BLaER1 treated with 17β-estradiol and CSF1 and Interleukin-3, amounts not matched to agents 10 nM and 100 nM (cell line): ENCODE measurements at regions not wholly inside any gene's neighbourhood (a gene's known extent, or its start where the extent isn't known, plus 50 kb on each side); places are given as distances from the start of the nearest gene placed in this dataset.

ENCODE experiments used
- H3K27ac ChIP-seq, 11 experiments: shearing (Covaris generic); formaldehyde crosslinking; 2 replicates each; pipeline ENCODE4 v1.8.1; 2022
- H3K27me3 ChIP-seq, 11 experiments: shearing (Covaris generic); formaldehyde crosslinking; 2 replicates each; pipeline ENCODE4 v1.8.1; 2022
- H3K36me3 ChIP-seq, 11 experiments: shearing (Covaris generic); formaldehyde crosslinking; 2 replicates each; pipeline ENCODE4 v1.8.1; 2022
- H3K4me1 ChIP-seq, 10 experiments: shearing (Covaris generic); formaldehyde crosslinking; 2 replicates each; pipeline ENCODE4 v1.8.1; 2022
- H3K4me2 ChIP-seq, 11 experiments: shearing (Covaris generic); formaldehyde crosslinking; 2 replicates each; pipeline ENCODE4 v1.8.1; 2022
- H3K4me3 ChIP-seq, 10 experiments: shearing (Covaris generic); formaldehyde crosslinking; 2 replicates each; pipeline ENCODE4 v1.8.1; 2022
- H3K9ac ChIP-seq, 11 experiments: shearing (Covaris generic); formaldehyde crosslinking; 2 replicates each; pipeline ENCODE4 v1.8.1; 2022
- H3K9me3 ChIP-seq, 11 experiments: shearing (Covaris generic); formaldehyde crosslinking; replicated peaks in 1 of 11; 2 replicates each; pipeline ENCODE4 v1.8.1; 2022
- H4K20me1 ChIP-seq, 11 experiments: shearing (Covaris generic); formaldehyde crosslinking; 2 replicates each; pipeline ENCODE4 v1.8.1; 2022
- Cebpa-rat ChIP-seq, 11 experiments: shearing (Covaris generic); IDR thresholded peaks; 2 replicates each; pipeline ENCODE4 v1.8.1; 2022

DNA sequence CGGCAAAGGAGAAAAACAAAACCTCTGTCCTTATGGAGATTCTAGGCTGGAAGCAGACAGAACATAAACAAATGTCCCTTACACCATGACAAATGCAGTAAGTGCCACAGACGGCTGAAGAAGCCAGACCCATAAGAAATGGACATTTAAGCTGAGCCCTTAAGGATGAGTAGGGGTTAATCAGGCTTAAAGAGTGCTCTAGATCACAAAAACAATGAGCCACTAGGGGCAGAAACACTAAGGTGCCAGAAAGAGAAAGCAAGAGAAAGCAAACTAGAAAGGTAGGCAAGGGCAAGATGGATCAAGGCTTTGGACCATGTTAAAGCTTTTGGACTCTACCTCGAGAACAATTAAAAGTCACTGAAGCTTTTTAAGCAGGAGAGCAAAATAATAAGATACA is 326.9 kb upstream of the WWC1 start:
- Histone ChIP-seq H3K9ac (no peak overlapping the region), H3K4me3 (no peak overlapping the region), H3K9me3 (peaks cover 10 to 34% (median 24%) of the 10 kb centered on the region in 11 experiments; a peak in 21 of 22 replicates), H3K36me3 (peaks cover 0 to 93% (median 33%) of the 10 kb centered on the region in 11 experiments; a peak in 13 of 22 replicates), H3K27ac (no peak overlapping the region), H4K20me1 (no peaks in the 10 kb centered on the region), H3K4me1 (no peaks in the 10 kb centered on the region), H3K4me2 (no peak overlapping the region), H3K27me3 (no peaks in the 10 kb centered on the region)
- no peak for TF ChIP-seq Cebpa-rat (IDR thresholded peaks at IDR 0.05)

DNA sequence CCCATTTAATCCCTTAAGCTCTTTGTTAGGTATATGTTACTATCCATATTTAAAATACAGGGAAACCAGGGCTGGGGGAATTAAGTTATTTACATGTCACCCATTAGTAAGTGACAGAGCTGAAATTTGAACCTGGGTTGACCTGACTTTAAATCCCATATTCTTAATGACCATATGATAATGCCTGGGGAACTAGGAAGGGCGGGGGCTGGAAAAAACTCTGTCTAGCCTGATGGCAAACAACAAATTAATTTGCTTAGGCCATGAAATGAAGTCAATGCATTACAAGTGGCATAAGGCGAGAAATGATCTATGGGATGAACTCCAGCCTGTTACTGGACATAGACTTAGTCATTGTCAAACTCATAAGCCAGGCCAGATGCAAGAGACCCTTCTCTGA is 325.7 kb upstream of the WWC1 start:
- Histone ChIP-seq H3K27me3 (no peaks in the 10 kb centered on the region), H4K20me1 (no peaks in the 10 kb centered on the region), H3K9ac (no peak overlapping the region), H3K4me3 (no peak overlapping the region), H3K4me2 (no peak overlapping the region), H3K27ac (no peak overlapping the region), H3K9me3 (peaks cover 13 to 38% (median 23%) of the 10 kb centered on the region in 11 experiments; a peak in 20 of 22 replicates), H3K36me3 (peaks cover 0 to 90% (median 32%) of the 10 kb centered on the region in 11 experiments; a peak in 13 of 22 replicates), H3K4me1 (no peaks in the 10 kb centered on the region)
- no peak for TF ChIP-seq Cebpa-rat (IDR thresholded peaks at IDR 0.05)

DNA sequence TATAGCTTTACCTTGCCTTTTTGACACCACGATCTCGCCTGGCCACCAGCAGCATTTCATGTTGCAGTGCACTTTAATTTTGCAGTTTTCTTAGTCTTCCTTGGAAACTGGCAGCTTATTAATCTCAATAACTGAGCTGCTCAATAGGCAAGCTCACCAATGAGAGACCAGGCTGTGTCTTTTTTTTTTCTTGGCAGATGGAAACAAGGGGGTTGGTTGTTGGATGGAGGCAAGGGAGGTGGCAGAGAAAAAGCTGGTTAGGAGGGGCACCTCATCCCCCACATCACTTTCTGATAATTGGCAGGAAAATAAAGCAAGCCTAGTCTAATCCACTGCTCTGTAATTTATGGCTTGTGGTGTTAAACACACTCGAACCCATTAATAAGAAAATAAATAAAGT is 324.5 kb upstream of the WWC1 start:
- Histone ChIP-seq H3K27ac (no peak overlapping the region), H3K27me3 (no peaks in the 10 kb centered on the region), H3K9me3 (peaks cover 13 to 38% (median 23%) of the 10 kb centered on the region in 11 experiments; a peak in 20 of 22 replicates), H3K36me3 (peaks cover 0 to 87% (median 32%) of the 10 kb centered on the region in 11 experiments; a peak in 13 of 22 replicates), H3K4me1 (no peaks in the 10 kb centered on the region), H3K4me3 (no peak overlapping the region), H3K9ac (no peak overlapping the region), H3K4me2 (no peak overlapping the region), H4K20me1 (no peaks in the 10 kb centered on the region)
- no peak for TF ChIP-seq Cebpa-rat (IDR thresholded peaks at IDR 0.05)

DNA sequence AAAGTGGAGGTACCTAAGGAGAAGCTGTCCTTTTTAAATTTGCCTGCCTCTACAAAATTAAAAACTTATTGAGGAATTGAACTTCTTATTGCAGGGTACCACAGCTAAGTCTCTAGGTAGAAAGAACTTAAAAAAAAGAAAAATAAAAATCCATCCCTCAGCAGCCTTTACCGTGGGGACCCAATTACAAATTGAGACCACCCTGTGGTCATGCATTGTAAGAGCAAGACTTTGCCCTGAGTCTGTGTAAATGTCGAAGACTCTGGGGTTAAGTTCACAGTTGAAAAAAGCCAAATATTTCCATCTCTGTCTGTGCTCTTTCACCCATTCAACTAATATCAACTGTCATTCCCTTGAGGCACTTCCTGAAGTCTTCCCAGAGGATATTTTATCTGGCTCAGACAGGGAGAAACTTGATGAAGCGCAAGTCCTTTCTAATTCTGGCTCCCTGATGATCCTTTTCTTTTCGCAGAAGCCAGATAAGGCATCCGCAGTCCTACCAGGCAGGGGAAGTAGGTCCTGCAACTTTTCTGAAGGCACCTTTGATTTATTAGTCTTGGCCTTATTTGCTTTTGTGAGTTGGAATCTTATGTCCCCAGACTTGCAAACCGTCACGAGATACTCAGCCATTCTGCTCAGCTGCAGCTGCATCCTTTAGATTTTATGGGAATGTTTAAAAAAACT is 323.8 kb upstream of the WWC1 start:
- Histone ChIP-seq H3K4me3 (no peak overlapping the region), H3K4me1 (no peaks in the 10 kb centered on the region), H4K20me1 (no peaks in the 10 kb centered on the region), H3K36me3 (peaks cover 0 to 85% (median 32%) of the 10 kb centered on the region in 11 experiments; a peak in 13 of 22 replicates), H3K27me3 (no peaks in the 10 kb centered on the region), H3K27ac (no peak overlapping the region), H3K9ac (no peak overlapping the region), H3K9me3 (peaks cover 13 to 38% (median 23%) of the 10 kb centered on the region in 11 experiments; a peak in 20 of 22 replicates), H3K4me2 (no peak overlapping the region)
- TF ChIP-seq Cebpa-rat (IDR thresholded peaks at IDR 0.05) = no peak

DNA sequence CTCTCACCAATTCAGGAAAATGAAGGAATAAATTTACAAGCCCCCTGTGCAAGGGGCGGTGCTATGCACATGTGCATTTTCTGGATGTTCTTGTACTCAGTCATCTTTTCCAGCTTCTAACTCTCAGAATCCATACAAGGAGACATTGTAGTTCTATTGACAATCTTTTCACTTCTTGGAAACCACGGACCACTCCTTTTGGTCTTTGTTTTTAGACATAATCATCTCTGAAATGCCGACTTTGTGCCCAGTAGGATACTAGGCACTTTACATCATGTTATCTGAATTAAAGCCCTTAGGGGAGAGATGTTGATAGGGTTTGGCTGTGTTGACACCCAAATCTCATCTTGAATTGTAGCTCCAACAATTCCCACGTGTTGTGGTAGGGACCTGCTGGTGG is 322.6 kb upstream of the WWC1 start:
- Histone ChIP-seq H3K27me3 (no peaks in the 10 kb centered on the region), H3K4me3 (no peak overlapping the region), H3K27ac (no peak overlapping the region), H3K9ac (no peak overlapping the region), H3K9me3 (peaks cover 13 to 38% (median 23%) of the 10 kb centered on the region in 11 experiments; a peak in 20 of 22 replicates), H4K20me1 (no peaks in the 10 kb centered on the region), H3K4me1 (no peaks in the 10 kb centered on the region), H3K4me2 (no peak overlapping the region), H3K36me3 (peaks cover 0 to 75% (median 32%) of the 10 kb centered on the region in 11 experiments; a peak in 13 of 22 replicates)
- TF ChIP-seq Cebpa-rat (IDR thresholded peaks at IDR 0.05) = no peak

DNA sequence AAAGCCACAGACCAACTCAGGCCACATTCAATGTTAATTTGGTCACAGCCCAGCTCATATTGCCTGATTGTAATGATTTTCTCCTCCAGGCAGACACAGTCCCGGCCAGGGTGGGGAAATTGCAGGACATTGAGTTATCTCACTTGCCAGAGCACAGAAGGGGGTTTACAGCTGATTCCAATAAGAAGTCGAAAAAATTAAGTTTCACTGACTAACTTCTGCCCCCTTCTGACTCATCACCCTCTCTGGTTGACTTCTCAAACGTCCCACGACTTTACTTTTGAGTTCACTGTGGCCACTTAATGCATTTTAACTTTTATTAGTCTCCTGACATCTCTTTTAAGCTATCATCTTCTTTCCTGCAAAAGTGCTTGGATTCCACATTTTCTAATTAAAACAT is 321.4 kb upstream of the WWC1 start:
- H3K27me3 ChIP-seq = no peaks in the 10 kb centered on the region
- peaks cover 0 to 63% (median 26%) of the 10 kb centered on the region in 11 experiments; a peak in 13 of 22 replicates for H3K36me3 ChIP-seq
- H3K27ac ChIP-seq = no peak overlapping the region
- no peak overlapping the region for H3K4me3 ChIP-seq
- TF ChIP-seq Cebpa-rat (IDR thresholded peaks at IDR 0.05) = no peak
- H3K4me2 ChIP-seq = no peak overlapping the region
- H3K9me3 ChIP-seq = peaks cover 13 to 38% (median 23%) of the 10 kb centered on the region in 11 experiments; a peak in 20 of 22 replicates
- no peaks in the 10 kb centered on the region for H4K20me1 ChIP-seq
- no peak overlapping the region for H3K9ac ChIP-seq
- H3K4me1 ChIP-seq = peaks cover 0 to 6% (median 0%) of the 10 kb centered on the region in 10 experiments; a peak in 1 of 20 replicates

DNA sequence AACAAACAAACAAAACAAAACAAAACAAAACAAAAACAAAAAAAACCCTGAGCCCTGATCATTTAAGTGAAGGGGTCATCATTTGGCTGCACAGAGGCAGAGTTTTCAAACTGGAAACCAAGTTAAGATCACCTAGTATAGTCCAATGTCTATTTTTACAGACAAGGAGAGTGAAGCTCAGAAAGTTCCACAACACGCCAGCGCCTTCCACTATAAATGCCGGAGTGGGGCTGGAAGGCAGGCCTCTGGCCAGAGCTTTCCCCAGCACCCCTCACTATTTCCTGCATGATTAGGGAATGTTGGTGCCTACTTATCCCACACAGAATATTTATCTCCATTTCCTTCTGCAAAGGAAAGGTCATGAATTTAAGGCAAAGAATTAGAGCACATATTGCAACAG is 319.7 kb upstream of the WWC1 start:
- peaks cover 13 to 34% (median 23%) of the 10 kb centered on the region in 11 experiments; a peak in 20 of 22 replicates for H3K9me3 ChIP-seq
- H4K20me1 ChIP-seq = no peaks in the 10 kb centered on the region
- TF ChIP-seq Cebpa-rat (IDR thresholded peaks at IDR 0.05) = no peak
- peaks cover 0 to 54% (median 26%) of the 10 kb centered on the region in 11 experiments; a peak in 14 of 22 replicates for H3K36me3 ChIP-seq
- no peak overlapping the region for H3K4me3 ChIP-seq
- peaks cover 0 to 6% (median 0%) of the 10 kb centered on the region in 10 experiments; a peak in 1 of 20 replicates for H3K4me1 ChIP-seq
- no peak overlapping the region for H3K4me2 ChIP-seq
- no peak overlapping the region for H3K9ac ChIP-seq
- no peak overlapping the region for H3K27ac ChIP-seq
- no peaks in the 10 kb centered on the region for H3K27me3 ChIP-seq

DNA sequence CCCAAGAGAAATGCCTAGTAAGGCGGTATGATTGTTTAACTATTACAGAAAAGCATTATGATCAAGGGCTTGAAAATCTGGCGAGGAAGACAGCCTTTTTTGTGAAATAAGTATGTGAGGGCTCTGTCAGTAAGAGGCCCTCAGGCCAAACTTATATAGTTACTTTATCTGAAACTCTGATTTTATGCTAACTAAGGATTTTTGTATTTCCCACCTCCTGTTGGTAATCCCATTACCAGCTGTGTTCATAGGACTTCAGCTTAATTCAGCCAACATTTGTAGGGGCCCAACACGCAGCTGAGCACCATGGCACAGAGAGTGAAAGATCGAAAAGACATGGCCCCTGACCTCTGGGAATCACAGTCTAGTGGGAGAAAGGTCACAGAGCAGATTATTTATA is 318.3 kb upstream of the WWC1 start:
- H3K4me3 ChIP-seq = no peak overlapping the region
- H3K36me3 ChIP-seq = peaks cover 0 to 48% (median 16%) of the 10 kb centered on the region in 11 experiments; a peak in 13 of 22 replicates
- peaks cover 13 to 20% (median 18%) of the 10 kb centered on the region in 11 experiments; a peak in 20 of 22 replicates for H3K9me3 ChIP-seq
- TF ChIP-seq Cebpa-rat (IDR thresholded peaks at IDR 0.05) = no peak
- no peak overlapping the region for H3K9ac ChIP-seq
- H3K4me2 ChIP-seq = no peak overlapping the region
- H3K27ac ChIP-seq = no peak overlapping the region
- no peaks in the 10 kb centered on the region for H4K20me1 ChIP-seq
- peaks cover 0 to 6% (median 0%) of the 10 kb centered on the region in 10 experiments; a peak in 1 of 20 replicates for H3K4me1 ChIP-seq
- no peaks in the 10 kb centered on the region for H3K27me3 ChIP-seq

DNA sequence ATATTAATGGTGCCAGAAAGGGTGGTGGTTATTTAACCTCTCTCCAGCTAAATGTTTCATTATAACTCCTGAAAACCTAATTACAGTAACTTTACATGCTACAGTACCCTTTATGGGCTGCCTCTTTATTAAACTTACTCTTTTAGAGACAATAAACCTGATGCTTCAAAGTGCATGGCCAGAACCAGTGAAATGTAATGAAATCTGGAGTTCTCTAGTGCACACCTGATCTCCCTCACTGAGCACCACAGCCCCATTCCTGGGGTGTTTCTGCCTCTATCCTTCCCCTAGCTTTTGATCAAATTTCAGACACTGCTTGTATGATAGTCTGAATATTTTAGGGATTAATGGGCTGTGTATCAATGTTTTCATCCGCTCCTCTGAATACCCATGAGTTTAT is 306.5 kb upstream of the WWC1 start:
- no peak overlapping the region for H3K27ac ChIP-seq
- no peak for TF ChIP-seq Cebpa-rat (IDR thresholded peaks at IDR 0.05)
- no peak overlapping the region for H3K4me3 ChIP-seq
- no peaks in the 10 kb centered on the region for H4K20me1 ChIP-seq
- no peak overlapping the region for H3K9ac ChIP-seq
- no peaks in the 10 kb centered on the region for H3K27me3 ChIP-seq
- H3K4me1 ChIP-seq = no peaks in the 10 kb centered on the region
- no peak overlapping the region for H3K4me2 ChIP-seq
- no peaks in the 10 kb centered on the region for H3K9me3 ChIP-seq
- peaks cover 0 to 35% (median 7%) of the 10 kb centered on the region in 11 experiments; a peak in 9 of 22 replicates for H3K36me3 ChIP-seq
